Smooth muscle cell (in vitro differentiated cells): ENCODE measurements at regions not wholly inside any gene's neighbourhood (a gene's known extent, or its start where the extent isn't known, plus 50 kb on each side); places are given as distances from the start of the nearest gene placed in this dataset.

ENCODE experiments used
- DNase-seq: peaks from one replicate; lab custom pipeline; 2025; ENCODE audit not compliant: unreplicated experiment; lab: John Stamatoyannopoulos, UW
- H2AFZ ChIP-seq: fragments of 200-600 bp; sonication (generic); 2 replicates; pipeline ENCODE4 v1.6.0; 2016; ENCODE audit warnings: antibody characterized with exemption, low read depth, mild to moderate bottlenecking
- H3F3A ChIP-seq: fragments of 200-600 bp; sonication (generic); 2 replicates; pipeline ENCODE4 v1.6.0; 2017; ENCODE audit warnings: antibody characterized with exemption, low read depth
- H3K27ac ChIP-seq: fragments of 200-600 bp; sonication (generic); 2 replicates; pipeline ENCODE4 v1.5.1; 2016; ENCODE audit warnings: low read depth, mild to moderate bottlenecking
- H3K27me3 ChIP-seq: fragments of 200-600 bp; sonication (generic); 2 replicates; pipeline ENCODE4 v1.6.1; 2016; ENCODE audit warnings: low read depth, mild to moderate bottlenecking
- H3K36me3 ChIP-seq: fragments of 200-600 bp; sonication (generic); 2 replicates; pipeline ENCODE4 v1.5.1; 2016; ENCODE audit warnings: low read depth
- H3K4me1 ChIP-seq: fragments of 200-600 bp; sonication (generic); 2 replicates; pipeline ENCODE4 v1.5.1; 2016; ENCODE audit warnings: low read depth
- H3K4me2 ChIP-seq: fragments of 200-600 bp; sonication (generic); 2 replicates; pipeline ENCODE4 v1.6.0; 2016; ENCODE audit warnings: mild to moderate bottlenecking
- H3K4me3 ChIP-seq: fragments of 200-600 bp; sonication (generic); 2 replicates; pipeline ENCODE4 v1.5.1; 2016; ENCODE audit warnings: mild to moderate bottlenecking
- H3K79me2 ChIP-seq: fragments of 200-600 bp; sonication (generic); 2 replicates; pipeline ENCODE4 v1.6.0; 2016; ENCODE audit warnings: low read depth, mild to moderate bottlenecking
- H3K9ac ChIP-seq: fragments of 200-600 bp; sonication (generic); 2 replicates; pipeline ENCODE4 v1.6.0; 2016; ENCODE audit warnings: low read depth
- H3K9me3 ChIP-seq: fragments of 200-600 bp; sonication (generic); replicated peaks from 2 replicates; pipeline ENCODE4 v1.5.1; 2016; ENCODE audit warnings: low read depth
- H4K20me1 ChIP-seq: fragments of 200-600 bp; sonication (generic); 2 replicates; pipeline ENCODE4 v1.6.0; 2016; ENCODE audit warnings: low read depth
- WGBS: methylation state at CpG from one replicate; pipeline ENCODE4 v1.1.7; 2016; ENCODE audit warnings: low lambda C conversion rate; 5-methylcytosine and 5-hydroxymethylcytosine counted together
- TF ChIP-seq, protein P1 (sequence below): fragments of 200-600 bp; sonication (generic); IDR thresholded peaks from 2 replicates; pipeline ENCODE4 v1.5.1; 2017; ENCODE audit warnings: borderline replicate concordance, mild to moderate bottlenecking, antibody characterized with exemption; ENCODE audit not compliant: insufficient read depth, poor library complexity, severe bottlenecking

DNA sequence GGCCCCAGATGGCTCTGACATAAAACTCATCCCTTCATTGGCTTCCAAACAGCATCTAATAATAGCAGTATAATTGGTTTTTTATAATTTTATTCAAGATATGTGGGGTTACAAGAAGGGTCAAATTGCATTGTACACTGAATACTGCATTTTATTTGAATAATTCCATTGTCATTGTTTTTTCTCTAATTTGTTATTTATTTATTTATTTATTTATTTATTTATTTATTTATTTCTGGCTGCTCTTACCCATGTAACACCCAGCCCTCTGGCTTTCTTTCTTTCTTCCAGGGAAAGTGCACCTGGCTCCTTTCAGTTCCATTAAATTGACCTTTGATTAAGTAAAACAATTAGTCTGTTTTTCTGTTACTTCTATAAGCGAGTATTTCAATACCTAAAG lies 210.1 kb downstream of the CDH9 start:
- Histone ChIP-seq H3K9ac (no peak overlapping the region), H3K9me3 (no peaks in the 10 kb centered on the region), H2AFZ (no peak overlapping the region), H3K79me2 (no peaks in the 10 kb centered on the region), H3K36me3 (no peaks in the 10 kb centered on the region), H4K20me1 (no peaks in the 10 kb centered on the region), H3K27me3 (no peaks in the 10 kb centered on the region), H3K4me1 (no peaks in the 10 kb centered on the region), H3K27ac (no peak overlapping the region), H3F3A (no peaks in the 10 kb centered on the region), H3K4me2 (no peak overlapping the region), H3K4me3 (no peak overlapping the region)
- TF ChIP-seq, protein P1, sequence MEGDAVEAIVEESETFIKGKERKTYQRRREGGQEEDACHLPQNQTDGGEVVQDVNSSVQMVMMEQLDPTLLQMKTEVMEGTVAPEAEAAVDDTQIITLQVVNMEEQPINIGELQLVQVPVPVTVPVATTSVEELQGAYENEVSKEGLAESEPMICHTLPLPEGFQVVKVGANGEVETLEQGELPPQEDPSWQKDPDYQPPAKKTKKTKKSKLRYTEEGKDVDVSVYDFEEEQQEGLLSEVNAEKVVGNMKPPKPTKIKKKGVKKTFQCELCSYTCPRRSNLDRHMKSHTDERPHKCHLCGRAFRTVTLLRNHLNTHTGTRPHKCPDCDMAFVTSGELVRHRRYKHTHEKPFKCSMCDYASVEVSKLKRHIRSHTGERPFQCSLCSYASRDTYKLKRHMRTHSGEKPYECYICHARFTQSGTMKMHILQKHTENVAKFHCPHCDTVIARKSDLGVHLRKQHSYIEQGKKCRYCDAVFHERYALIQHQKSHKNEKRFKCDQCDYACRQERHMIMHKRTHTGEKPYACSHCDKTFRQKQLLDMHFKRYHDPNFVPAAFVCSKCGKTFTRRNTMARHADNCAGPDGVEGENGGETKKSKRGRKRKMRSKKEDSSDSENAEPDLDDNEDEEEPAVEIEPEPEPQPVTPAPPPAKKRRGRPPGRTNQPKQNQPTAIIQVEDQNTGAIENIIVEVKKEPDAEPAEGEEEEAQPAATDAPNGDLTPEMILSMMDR, result no peak
- 82% methylated on average over 1 of the region's 1 CpG for WGBS
- no peak for DNase-seq

DNA sequence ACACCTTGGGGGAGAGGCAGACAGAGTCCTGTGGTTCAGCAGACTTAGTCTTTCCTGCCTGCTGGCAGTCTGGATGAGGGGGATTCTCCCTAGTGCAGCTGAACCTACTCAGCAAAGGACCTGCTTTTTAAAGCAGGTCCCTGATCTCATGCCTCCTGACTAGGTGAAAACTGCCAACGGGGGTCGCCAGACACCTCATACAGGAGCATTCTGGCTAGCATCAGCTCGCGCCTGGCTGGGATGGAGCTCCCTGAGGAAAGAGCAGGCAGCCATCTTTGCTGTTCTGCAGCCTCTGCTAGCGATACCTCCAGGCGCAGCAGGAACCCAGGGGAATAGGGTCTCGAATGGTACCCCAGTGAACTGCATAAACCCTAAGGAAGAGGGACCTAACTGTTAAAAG lies 225.2 kb downstream of the CDH9 start:
- Histone ChIP-seq H3K27me3 (no peaks in the 10 kb centered on the region), H3K4me2 (no peak overlapping the region), H3K9ac (no peak overlapping the region), H3K79me2 (no peaks in the 10 kb centered on the region), H3K36me3 (no peaks in the 10 kb centered on the region), H3F3A (no peaks in the 10 kb centered on the region), H3K4me1 (no peaks in the 10 kb centered on the region), H2AFZ (no peak overlapping the region), H3K27ac (no peak overlapping the region), H3K9me3 (no peaks in the 10 kb centered on the region), H4K20me1 (no peaks in the 10 kb centered on the region), H3K4me3 (no peak overlapping the region)
- TF ChIP-seq, protein P1, result no peak
- DNase-seq, result no peak
- WGBS, result 83% methylated on average over 7 of the region's 7 CpGs

DNA sequence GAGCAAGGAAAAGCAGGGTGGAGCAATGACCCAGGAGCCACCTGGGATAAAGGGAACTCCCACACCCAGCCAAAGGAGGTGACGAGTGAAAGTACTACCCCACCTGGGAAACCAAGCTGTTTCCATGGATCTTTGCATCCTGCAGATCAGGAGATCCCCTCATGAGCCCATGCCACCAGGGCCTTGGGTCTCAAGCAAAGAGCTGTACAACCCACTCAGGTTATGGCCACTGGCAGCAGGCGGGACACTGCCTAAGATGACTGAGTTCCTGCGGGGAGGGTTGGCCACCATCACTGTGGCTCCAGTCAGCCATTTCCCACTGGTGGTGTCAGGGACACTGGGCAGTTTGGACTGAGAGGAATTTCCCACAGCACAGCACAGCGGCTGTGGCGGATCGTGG lies 225.7 kb downstream of the CDH9 start:
- DNase-seq, result no peak
- 97% methylated on average over 6 of the region's 6 CpGs for WGBS
- H3K4me1 ChIP-seq, result no peaks in the 10 kb centered on the region
- H3K4me3 ChIP-seq, result no peak overlapping the region
- no peak overlapping the region for H2AFZ ChIP-seq
- H3K4me2 ChIP-seq, result no peak overlapping the region
- H3K27ac ChIP-seq, result no peak overlapping the region
- no peaks in the 10 kb centered on the region for H3K9me3 ChIP-seq
- no peaks in the 10 kb centered on the region for H3K27me3 ChIP-seq
- H3K79me2 ChIP-seq, result no peaks in the 10 kb centered on the region
- no peaks in the 10 kb centered on the region for H3F3A ChIP-seq
- H4K20me1 ChIP-seq, result no peaks in the 10 kb centered on the region
- H3K36me3 ChIP-seq, result no peaks in the 10 kb centered on the region
- H3K9ac ChIP-seq, result no peak overlapping the region
- TF ChIP-seq, protein P1, result no peak
